ENCODE measurements at regions not wholly inside any gene's neighbourhood (a gene's known extent, or its start where the extent isn't known, plus 50 kb on each side); places are given as distances from the start of the nearest gene placed in this dataset.

DNA sequence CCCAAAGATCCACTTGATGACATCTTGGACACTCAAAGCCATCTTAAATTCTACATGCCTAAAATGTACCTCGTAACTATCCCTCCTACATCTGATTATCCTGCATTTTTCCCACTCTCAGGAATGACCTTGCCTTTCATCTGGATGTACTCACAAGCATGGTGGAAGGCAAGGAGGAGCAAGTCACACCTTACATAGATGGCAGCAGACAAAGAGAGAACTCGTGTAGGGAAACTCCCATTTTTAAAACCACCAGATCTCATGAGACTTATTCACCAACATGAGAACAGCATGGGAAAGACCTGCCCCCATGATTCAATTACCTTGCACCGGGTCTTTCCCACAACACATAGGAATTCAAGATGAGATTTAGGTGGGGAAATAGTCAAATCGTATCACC, 616.0 kb downstream of the MCTP2 start:
- TF ChIP-seq, protein P1, sequence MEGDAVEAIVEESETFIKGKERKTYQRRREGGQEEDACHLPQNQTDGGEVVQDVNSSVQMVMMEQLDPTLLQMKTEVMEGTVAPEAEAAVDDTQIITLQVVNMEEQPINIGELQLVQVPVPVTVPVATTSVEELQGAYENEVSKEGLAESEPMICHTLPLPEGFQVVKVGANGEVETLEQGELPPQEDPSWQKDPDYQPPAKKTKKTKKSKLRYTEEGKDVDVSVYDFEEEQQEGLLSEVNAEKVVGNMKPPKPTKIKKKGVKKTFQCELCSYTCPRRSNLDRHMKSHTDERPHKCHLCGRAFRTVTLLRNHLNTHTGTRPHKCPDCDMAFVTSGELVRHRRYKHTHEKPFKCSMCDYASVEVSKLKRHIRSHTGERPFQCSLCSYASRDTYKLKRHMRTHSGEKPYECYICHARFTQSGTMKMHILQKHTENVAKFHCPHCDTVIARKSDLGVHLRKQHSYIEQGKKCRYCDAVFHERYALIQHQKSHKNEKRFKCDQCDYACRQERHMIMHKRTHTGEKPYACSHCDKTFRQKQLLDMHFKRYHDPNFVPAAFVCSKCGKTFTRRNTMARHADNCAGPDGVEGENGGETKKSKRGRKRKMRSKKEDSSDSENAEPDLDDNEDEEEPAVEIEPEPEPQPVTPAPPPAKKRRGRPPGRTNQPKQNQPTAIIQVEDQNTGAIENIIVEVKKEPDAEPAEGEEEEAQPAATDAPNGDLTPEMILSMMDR (IDR thresholded peaks at IDR 0.05; ENCODE audit: low read length): no peak
- TF ChIP-seq EZH2 (optimal IDR thresholded peaks at IDR 0.05; ENCODE audit: low read depth, low read length) (no peak), EZH2phosphoT487 (IDR thresholded peaks at IDR 0.05; ENCODE audit: low read length) (no peak)

All from MM.1S (cell line).